ENCODE measurements at regions not wholly inside any gene's neighbourhood (a gene's known extent, or its start where the extent isn't known, plus 50 kb on each side); places are given as distances from the start of the nearest gene placed in this dataset.

DNA sequence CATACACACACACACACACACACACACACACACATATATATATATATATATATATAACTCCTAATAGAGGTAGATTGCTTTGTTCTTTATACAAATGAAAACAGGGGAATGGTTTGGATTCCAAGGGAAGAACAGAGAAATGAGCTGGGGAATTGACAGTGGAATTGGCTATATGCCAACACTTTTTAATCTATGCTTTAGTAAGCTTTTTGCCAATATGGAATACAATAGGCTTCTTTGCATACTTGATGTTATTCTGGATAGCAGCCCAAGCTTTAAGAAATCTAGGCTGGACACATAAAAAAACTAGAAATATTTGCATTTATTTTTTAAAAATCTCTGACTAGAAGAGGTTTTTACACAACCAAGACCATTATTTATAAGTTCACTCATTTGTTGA is 334.2 kb upstream of the MDFIC2 start:
- TF ChIP-seq POLR2A (IDR thresholded peaks at IDR 0.05; ENCODE audit: low read depth, low read length) (no peak), TAF1 (IDR thresholded peaks at IDR 0.05; ENCODE audit: borderline replicate concordance, low read depth, low read length) (no peak), POLR2AphosphoS5 (IDR thresholded peaks at IDR 0.05; ENCODE audit: low read depth, low read length) (no peak)
